ENCODE measurements at regions not wholly inside any gene's neighbourhood (a gene's known extent, or its start where the extent isn't known, plus 50 kb on each side); places are given as distances from the start of the nearest gene placed in this dataset.

DNA sequence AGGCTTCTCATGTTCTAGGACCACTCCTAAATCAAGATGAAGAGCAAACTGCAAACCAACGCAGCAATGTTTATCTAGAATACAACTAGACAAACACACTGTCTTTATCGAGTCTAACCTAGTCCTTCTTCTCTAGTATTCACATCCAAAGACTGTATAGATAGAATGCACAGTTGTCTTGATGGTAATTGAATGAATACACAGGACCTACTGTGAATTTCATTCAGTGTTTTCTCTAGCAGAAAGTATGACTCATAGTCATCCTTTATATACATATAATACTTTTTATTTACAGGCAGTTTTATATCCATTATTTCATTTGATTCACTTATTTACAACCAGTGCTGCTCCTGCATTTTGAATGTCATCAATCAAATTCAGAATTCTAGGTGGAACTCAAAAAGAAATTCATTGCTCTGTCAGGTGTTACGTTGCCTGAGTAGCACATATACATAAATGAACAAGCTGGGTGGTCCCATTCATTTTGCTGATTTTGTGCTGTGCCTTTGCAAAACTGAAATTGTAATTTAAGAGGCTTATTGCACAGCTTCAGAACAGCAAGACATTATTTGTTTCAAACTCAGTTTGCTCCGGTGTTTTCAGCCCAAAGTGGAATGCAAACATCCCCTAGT is 374.8 kb downstream of the EPHA4 start:
- TF ChIP-seq, protein P1, sequence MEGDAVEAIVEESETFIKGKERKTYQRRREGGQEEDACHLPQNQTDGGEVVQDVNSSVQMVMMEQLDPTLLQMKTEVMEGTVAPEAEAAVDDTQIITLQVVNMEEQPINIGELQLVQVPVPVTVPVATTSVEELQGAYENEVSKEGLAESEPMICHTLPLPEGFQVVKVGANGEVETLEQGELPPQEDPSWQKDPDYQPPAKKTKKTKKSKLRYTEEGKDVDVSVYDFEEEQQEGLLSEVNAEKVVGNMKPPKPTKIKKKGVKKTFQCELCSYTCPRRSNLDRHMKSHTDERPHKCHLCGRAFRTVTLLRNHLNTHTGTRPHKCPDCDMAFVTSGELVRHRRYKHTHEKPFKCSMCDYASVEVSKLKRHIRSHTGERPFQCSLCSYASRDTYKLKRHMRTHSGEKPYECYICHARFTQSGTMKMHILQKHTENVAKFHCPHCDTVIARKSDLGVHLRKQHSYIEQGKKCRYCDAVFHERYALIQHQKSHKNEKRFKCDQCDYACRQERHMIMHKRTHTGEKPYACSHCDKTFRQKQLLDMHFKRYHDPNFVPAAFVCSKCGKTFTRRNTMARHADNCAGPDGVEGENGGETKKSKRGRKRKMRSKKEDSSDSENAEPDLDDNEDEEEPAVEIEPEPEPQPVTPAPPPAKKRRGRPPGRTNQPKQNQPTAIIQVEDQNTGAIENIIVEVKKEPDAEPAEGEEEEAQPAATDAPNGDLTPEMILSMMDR (IDR thresholded peaks at IDR 0.05) = no peak
- no peak for TF ChIP-seq POLR2A (IDR thresholded peaks at IDR 0.05)
